SK-N-SH (cell line): ENCODE measurements at regions not wholly inside any gene's neighbourhood (a gene's known extent, or its start where the extent isn't known, plus 50 kb on each side); places are given as distances from the start of the nearest gene placed in this dataset.
A peak's percentile ranks its signal among the peaks of the same experiment; 100 is the strongest.

Experiments used
- CTCF ChIA-PET: fragments of 300-600, 350-600 bp; formaldehyde crosslinking; extraction: SDS; loops from one replicate; lab custom pipeline; 2021; lab: Yijun Ruan, JAX
- POLR2A ChIA-PET: fragments of 350-600 bp; sonication (Branson Sonifier 250); formaldehyde crosslinking; extraction: SDS; loops from one replicate; lab custom pipeline; 2020; ENCODE audit warnings: antibody characterized with exemption, inconsistent platforms; lab: Yijun Ruan, JAX
- DNase-seq: peaks from one replicate; pipeline ENCODE4 v3.0.0; 2012
- H2AFZ ChIP-seq: fragments of 200-600 bp; sonication (generic); 2 replicates; pipeline ENCODE4 v1.8.1; 2016; ENCODE audit warnings: antibody characterized with exemption, mild to moderate bottlenecking, low read depth
- H3F3A ChIP-seq: fragments of 200-600 bp; sonication (generic); replicated peaks from 2 replicates; pipeline ENCODE3; 2016; ENCODE audit warnings: antibody characterized with exemption, mild to moderate bottlenecking; ENCODE audit not compliant: insufficient read depth
- H3K27ac ChIP-seq, 2 experiments: fragments of 200-500 bp in 1 of 2; fragments of 200-600 bp in 1 of 2; sonication (Bioruptor generic) in 1 of 2; sonication (generic), shearing (Covaris generic) in 1 of 2; 2 replicates each; pipeline versions ENCODE4 v1.5.1 to v1.6.1; 2014 to 2016; ENCODE audit warnings: low read depth in 2 of 2, inconsistent platforms in 1 of 2, low read length in 1 of 2, mild to moderate bottlenecking in 1 of 2, mixed read lengths in 1 of 2
- H3K27me3 ChIP-seq: fragments of 200-600 bp; sonication (generic), shearing (Covaris generic); 2 replicates; pipeline ENCODE4 v1.6.1; 2016; ENCODE audit warnings: mixed run types; ENCODE audit not compliant: insufficient read depth
- H3K36me3 ChIP-seq, 2 experiments: fragments of 200-500 bp in 1 of 2; fragments of 200-600 bp in 1 of 2; sonication (Bioruptor generic) in 1 of 2; sonication (generic) in 1 of 2; replicated peaks in 1 of 2; 2 replicates each; pipeline versions ENCODE3 to v1.5.1; 2014 to 2016; ENCODE audit warnings: low read length in 1 of 2, mild to moderate bottlenecking in 1 of 2; ENCODE audit not compliant: insufficient read depth in 2 of 2, control insufficient read depth in 1 of 2
- H3K4me1 ChIP-seq, 2 experiments: fragments of 200-500 bp in 1 of 2; fragments of 200-600 bp in 1 of 2; sonication (Bioruptor generic) in 1 of 2; sonication (generic), shearing (Covaris generic) in 1 of 2; 2 replicates each; pipeline versions ENCODE4 v1.5.1 to v1.6.1; 2014 to 2016; ENCODE audit warnings: low read depth in 1 of 2, low read length in 1 of 2, mixed run types in 1 of 2; ENCODE audit not compliant: insufficient read depth in 2 of 2, control insufficient read depth in 1 of 2
- H3K4me2 ChIP-seq: fragments of 200-600 bp; sonication (generic), shearing (Covaris generic); 2 replicates; pipeline ENCODE4 v1.6.1; 2017; ENCODE audit warnings: mixed run types
- H3K4me3 ChIP-seq, 2 experiments: fragments of 200-500 bp in 1 of 2; fragments of 200-600 bp in 1 of 2; sonication (Bioruptor generic) in 1 of 2; sonication (generic), shearing (Covaris generic) in 1 of 2; 2 replicates each; pipeline versions ENCODE4 v1.5.1 to v1.8.1; 2014 to 2016; ENCODE audit warnings: low read depth in 2 of 2, inconsistent platforms in 1 of 2, low read length in 1 of 2, mild to moderate bottlenecking in 1 of 2, mixed read lengths in 1 of 2, moderate library complexity in 1 of 2
- H3K79me2 ChIP-seq: fragments of 200-600 bp; sonication (generic); 2 replicates; pipeline ENCODE4 v1.8.1; 2017; ENCODE audit warnings: mild to moderate bottlenecking; ENCODE audit not compliant: insufficient read depth
- H3K9ac ChIP-seq: fragments of 200-600 bp; sonication (generic); 2 replicates; pipeline ENCODE4 v1.6.1; 2017; ENCODE audit warnings: mixed run types
- H3K9me2 ChIP-seq: fragments of 200-600 bp; sonication (generic); 2 replicates; pipeline ENCODE4 v1.6.1; 2017; ENCODE audit warnings: mixed run types
- H3K9me3 ChIP-seq: fragments of 200-600 bp; sonication (generic); 2 replicates; pipeline ENCODE4 v1.6.1; 2017; ENCODE audit warnings: mixed run types, mild to moderate bottlenecking, moderate library complexity
- H4K20me1 ChIP-seq: fragments of 200-600 bp; sonication (generic); 2 replicates; pipeline ENCODE4 v1.6.1; 2017; ENCODE audit warnings: mild to moderate bottlenecking, mixed run types; ENCODE audit not compliant: insufficient read depth
- CHD2 ChIP-seq: fragments of 150-350 bp; IDR thresholded peaks from 2 replicates; pipeline ENCODE4 v1.6.1; 2018; ENCODE audit warnings: low read length; ENCODE audit not compliant: partially characterized antibody
- ELF1 ChIP-seq: IDR thresholded peaks from 2 replicates; pipeline ENCODE4 v1.4.0; 2012
- EP300 ChIP-seq, 2 experiments: IDR thresholded peaks; 2 replicates each; pipeline versions ENCODE4 v1.4.0 to v1.6.1; 2012; ENCODE audit warnings: borderline replicate concordance in 1 of 2, low read depth in 1 of 2, low read length in 1 of 2
- FOXM1 ChIP-seq: IDR thresholded peaks from 2 replicates; pipeline ENCODE4 v1.4.0; 2012; ENCODE audit warnings: low read depth, mild to moderate bottlenecking
- GABPA ChIP-seq: IDR thresholded peaks from 2 replicates; pipeline ENCODE4 v1.4.0; 2012; ENCODE audit warnings: low read depth, mild to moderate bottlenecking
- JUND ChIP-seq: IDR thresholded peaks from 2 replicates; pipeline ENCODE4 v1.4.0; 2012
- MEF2A ChIP-seq: IDR thresholded peaks from 2 replicates; pipeline ENCODE4 v1.4.0; 2012; ENCODE audit warnings: low read depth, borderline replicate concordance
- NFIC ChIP-seq: IDR thresholded peaks from 2 replicates; pipeline ENCODE4 v1.4.0; 2012; ENCODE audit warnings: borderline replicate concordance
- NRF1 ChIP-seq: IDR thresholded peaks from 2 replicates; pipeline ENCODE4 v1.6.1; 2012; ENCODE audit warnings: low read depth, mild to moderate bottlenecking, low read length
- RAD21 ChIP-seq: IDR thresholded peaks from 2 replicates; pipeline ENCODE4 v1.6.1; 2012; ENCODE audit warnings: mild to moderate bottlenecking, low read length
- RFX5 ChIP-seq: IDR thresholded peaks from 2 replicates; pipeline ENCODE4 v1.6.1; 2012; ENCODE audit warnings: mild to moderate bottlenecking, improper control_type of control experiment, low read length
- RXRA ChIP-seq: IDR thresholded peaks from 2 replicates; pipeline ENCODE4 v1.4.0; 2012; ENCODE audit warnings: low read depth, mild to moderate bottlenecking, borderline replicate concordance
- SMC3 ChIP-seq: IDR thresholded peaks from 2 replicates; pipeline ENCODE4 v1.6.1; 2012; ENCODE audit warnings: low read depth, low read length, improper control_type of control experiment
- TCF12 ChIP-seq: IDR thresholded peaks from 2 replicates; pipeline ENCODE4 v1.4.0; 2012
- USF1 ChIP-seq: IDR thresholded peaks from 2 replicates; pipeline ENCODE4 v1.4.0; 2012; ENCODE audit warnings: low read depth, borderline replicate concordance
- WGBS: methylation state at CpG from one replicate; pipeline ENCODE4 v1.1.6; 2017; ENCODE audit warnings: low lambda C conversion rate; 5-methylcytosine and 5-hydroxymethylcytosine counted together
- TF ChIP-seq, protein P1 (sequence below): fragments of 150-350 bp; IDR thresholded peaks from 2 replicates; pipeline ENCODE4 v1.6.1; 2017; ENCODE audit warnings: antibody characterized with exemption, low read length, low read depth, borderline replicate concordance
- TF ChIP-seq, protein P2 (sequence below): fragments of 150-350 bp; IDR thresholded peaks from 2 replicates; pipeline ENCODE4 v1.6.1; 2016; ENCODE audit warnings: mild to moderate bottlenecking, low read depth, low read length
- TF ChIP-seq, protein P3 (sequence below): IDR thresholded peaks from 2 replicates; pipeline ENCODE4 v1.6.1; 2012; ENCODE audit warnings: mild to moderate bottlenecking, low read depth, low read length, moderate library complexity

GRCh38 chr6:168192901-168193815 is 114.1 kb upstream of the FRMD1 start:
- Histone ChIP-seq H2AFZ (no peak overlapping the region), H3K27me3 (no peaks in the 10 kb centered on the region), H3K4me1 (no peaks in the 10 kb centered on the region), H3K36me3 (no peaks in the 10 kb centered on the region), H3K9me2 (no peaks in the 10 kb centered on the region), H4K20me1 (no peaks in the 10 kb centered on the region), H3K9me3 (no peaks in the 10 kb centered on the region), H3F3A (no peaks in the 10 kb centered on the region), H3K4me2 (no peak overlapping the region), H3K27ac (no peak overlapping the region), H3K4me3 (no peak overlapping the region), H3K9ac (no peak overlapping the region), H3K79me2 (no peaks in the 10 kb centered on the region)
- WGBS: 73% methylated on average over 41 of the region's 47 CpGs
- DNase-seq: peak; percentile 27
- ChIA-PET CTCF (interaction anchor here (0.6 kb wide), 1 partner anchor 58 kb away, joined by 3 read pairs; no protein-coding TSS in a partner anchor), POLR2A (no interaction called here)
- no peak for TF ChIP-seq NFIC
- TF ChIP-seq, protein P1, sequence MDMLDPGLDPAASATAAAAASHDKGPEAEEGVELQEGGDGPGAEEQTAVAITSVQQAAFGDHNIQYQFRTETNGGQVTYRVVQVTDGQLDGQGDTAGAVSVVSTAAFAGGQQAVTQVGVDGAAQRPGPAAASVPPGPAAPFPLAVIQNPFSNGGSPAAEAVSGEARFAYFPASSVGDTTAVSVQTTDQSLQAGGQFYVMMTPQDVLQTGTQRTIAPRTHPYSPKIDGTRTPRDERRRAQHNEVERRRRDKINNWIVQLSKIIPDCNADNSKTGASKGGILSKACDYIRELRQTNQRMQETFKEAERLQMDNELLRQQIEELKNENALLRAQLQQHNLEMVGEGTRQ: no peak
- TF ChIP-seq NRF1: no peak
- no peak for TF ChIP-seq GABPA
- TF ChIP-seq USF1: no peak
- TF ChIP-seq RAD21: no peak
- TF ChIP-seq RXRA: no peak

- Histone ChIP-seq H3K4me2 (no peak overlapping the region), H3K27me3 (no peaks in the 10 kb centered on the region), H3K27ac (no peak overlapping the region), H3K4me1 (no peaks in the 10 kb centered on the region), H4K20me1 (no peaks in the 10 kb centered on the region), H3K79me2 (no peaks in the 10 kb centered on the region), H3K9me3 (no peaks in the 10 kb centered on the region), H2AFZ (no peak overlapping the region), H3K9ac (no peak overlapping the region), H3K9me2 (no peaks in the 10 kb centered on the region), H3K4me3 (no peak overlapping the region), H3F3A (no peaks in the 10 kb centered on the region), H3K36me3 (no peaks in the 10 kb centered on the region)
- 36% methylated on average over 16 of the region's 16 CpGs for WGBS
- CTCF ChIA-PET: no interaction called here
- POLR2A ChIA-PET: no interaction called here
- DNase-seq: peak; percentile 14
- TF ChIP-seq USF1 (no peak), GABPA (no peak), SMC3 (no peak), FOXM1 (no peak), JUND (no peak), MEF2A (no peak), EP300 (IDR thresholded peaks at IDR 0.05; ENCODE audit: borderline replicate concordance in 1 of 2, low read depth in 1 of 2, low read length in 1 of 2) (no peak), RFX5 (no peak), ELF1 (no peak), CHD2 (no peak), TCF12 (no peak)
- TF ChIP-seq, protein P2, sequence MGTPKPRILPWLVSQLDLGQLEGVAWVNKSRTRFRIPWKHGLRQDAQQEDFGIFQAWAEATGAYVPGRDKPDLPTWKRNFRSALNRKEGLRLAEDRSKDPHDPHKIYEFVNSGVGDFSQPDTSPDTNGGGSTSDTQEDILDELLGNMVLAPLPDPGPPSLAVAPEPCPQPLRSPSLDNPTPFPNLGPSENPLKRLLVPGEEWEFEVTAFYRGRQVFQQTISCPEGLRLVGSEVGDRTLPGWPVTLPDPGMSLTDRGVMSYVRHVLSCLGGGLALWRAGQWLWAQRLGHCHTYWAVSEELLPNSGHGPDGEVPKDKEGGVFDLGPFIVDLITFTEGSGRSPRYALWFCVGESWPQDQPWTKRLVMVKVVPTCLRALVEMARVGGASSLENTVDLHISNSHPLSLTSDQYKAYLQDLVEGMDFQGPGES: no peak
- TF ChIP-seq, protein P1: no peak
- TF ChIP-seq, protein P3, sequence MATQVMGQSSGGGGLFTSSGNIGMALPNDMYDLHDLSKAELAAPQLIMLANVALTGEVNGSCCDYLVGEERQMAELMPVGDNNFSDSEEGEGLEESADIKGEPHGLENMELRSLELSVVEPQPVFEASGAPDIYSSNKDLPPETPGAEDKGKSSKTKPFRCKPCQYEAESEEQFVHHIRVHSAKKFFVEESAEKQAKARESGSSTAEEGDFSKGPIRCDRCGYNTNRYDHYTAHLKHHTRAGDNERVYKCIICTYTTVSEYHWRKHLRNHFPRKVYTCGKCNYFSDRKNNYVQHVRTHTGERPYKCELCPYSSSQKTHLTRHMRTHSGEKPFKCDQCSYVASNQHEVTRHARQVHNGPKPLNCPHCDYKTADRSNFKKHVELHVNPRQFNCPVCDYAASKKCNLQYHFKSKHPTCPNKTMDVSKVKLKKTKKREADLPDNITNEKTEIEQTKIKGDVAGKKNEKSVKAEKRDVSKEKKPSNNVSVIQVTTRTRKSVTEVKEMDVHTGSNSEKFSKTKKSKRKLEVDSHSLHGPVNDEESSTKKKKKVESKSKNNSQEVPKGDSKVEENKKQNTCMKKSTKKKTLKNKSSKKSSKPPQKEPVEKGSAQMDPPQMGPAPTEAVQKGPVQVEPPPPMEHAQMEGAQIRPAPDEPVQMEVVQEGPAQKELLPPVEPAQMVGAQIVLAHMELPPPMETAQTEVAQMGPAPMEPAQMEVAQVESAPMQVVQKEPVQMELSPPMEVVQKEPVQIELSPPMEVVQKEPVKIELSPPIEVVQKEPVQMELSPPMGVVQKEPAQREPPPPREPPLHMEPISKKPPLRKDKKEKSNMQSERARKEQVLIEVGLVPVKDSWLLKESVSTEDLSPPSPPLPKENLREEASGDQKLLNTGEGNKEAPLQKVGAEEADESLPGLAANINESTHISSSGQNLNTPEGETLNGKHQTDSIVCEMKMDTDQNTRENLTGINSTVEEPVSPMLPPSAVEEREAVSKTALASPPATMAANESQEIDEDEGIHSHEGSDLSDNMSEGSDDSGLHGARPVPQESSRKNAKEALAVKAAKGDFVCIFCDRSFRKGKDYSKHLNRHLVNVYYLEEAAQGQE: no peak
Measured at GRCh38 chr6:168192195-168192900, 113.3 kb upstream of the FRMD1 start.
